Hindlimb muscle (tissue), 1 donor: ENCODE measurements at regions not wholly inside any gene's neighbourhood (a gene's known extent, or its start where the extent isn't known, plus 50 kb on each side); places are given as distances from the start of the nearest gene placed in this dataset.

Source experiments
- DNase-seq: peaks from one replicate; pipeline ENCODE4 v3.0.0-alpha.2; 2013

DNA sequence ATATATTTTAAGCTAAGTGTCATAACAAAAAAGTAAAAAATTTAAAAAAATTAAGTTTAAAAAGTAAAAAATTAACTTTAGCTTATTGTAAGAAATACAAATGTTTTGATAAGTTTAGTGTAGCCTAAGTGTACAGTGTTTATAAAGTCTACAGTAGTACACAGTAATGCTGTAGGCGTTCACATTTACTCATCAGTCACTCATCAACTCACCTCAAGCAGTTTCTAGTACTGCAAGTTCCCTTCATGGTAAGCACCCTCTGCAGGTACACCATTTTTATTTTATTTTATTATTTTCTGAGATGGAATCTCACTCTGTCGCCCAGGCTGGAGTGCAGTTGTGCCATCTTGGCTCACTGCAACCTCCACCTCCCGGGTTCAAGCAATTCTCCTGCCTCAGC, 316.0 kb downstream of the FGFR2 start:
- no peak for DNase-seq

DNA sequence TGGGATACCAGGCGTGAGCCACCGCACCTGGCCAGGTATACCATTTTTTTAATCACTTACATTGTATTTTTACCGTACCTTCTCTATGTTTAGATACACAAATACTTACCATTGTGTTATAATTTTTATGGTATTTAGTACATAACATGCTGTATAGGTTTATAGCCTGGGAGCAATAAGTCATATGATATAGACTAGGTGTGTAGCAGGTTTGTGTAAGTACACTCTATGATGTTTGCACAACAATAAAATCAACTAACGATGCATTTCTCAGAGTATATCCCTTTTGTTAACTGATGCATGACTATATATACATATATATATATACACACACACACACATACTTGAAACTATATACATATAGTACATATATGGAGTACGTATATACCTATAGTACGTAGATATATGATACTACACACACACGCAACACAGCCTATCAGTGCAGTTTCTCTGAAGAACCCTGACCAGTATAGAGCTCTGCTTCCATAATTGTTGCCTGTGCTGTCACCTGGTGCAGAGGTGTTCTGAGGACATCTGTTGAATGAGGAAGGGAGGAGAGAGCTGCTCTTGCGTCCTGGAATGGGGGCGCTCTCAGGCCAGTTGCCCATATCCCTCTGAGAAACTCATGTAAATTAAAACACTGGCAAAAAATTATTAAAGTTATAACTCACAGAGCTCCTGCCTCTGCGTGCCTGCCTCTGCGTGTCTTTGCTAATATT, 315.3 kb downstream of the FGFR2 start:
- no peak for DNase-seq

DNA sequence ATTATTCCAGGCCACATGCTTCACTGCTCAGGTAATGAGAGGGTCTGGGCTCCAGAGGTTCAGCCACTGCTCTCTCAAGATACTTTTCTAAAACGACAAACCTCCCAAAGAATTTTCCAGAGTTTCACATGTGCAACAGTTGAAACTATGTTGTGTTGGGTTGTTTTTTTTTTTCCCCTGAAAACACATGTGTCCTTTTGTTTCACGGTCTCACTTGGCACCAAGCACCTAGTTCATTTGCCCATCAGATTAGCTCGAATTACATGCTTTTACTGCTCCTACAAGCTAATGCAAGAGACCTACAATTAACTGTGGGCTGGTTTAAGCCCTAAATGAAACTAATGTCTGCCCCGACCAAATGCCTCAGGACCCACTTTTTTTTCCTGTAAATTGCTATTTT, 313.3 kb downstream of the FGFR2 start:
- no peak for DNase-seq

DNA sequence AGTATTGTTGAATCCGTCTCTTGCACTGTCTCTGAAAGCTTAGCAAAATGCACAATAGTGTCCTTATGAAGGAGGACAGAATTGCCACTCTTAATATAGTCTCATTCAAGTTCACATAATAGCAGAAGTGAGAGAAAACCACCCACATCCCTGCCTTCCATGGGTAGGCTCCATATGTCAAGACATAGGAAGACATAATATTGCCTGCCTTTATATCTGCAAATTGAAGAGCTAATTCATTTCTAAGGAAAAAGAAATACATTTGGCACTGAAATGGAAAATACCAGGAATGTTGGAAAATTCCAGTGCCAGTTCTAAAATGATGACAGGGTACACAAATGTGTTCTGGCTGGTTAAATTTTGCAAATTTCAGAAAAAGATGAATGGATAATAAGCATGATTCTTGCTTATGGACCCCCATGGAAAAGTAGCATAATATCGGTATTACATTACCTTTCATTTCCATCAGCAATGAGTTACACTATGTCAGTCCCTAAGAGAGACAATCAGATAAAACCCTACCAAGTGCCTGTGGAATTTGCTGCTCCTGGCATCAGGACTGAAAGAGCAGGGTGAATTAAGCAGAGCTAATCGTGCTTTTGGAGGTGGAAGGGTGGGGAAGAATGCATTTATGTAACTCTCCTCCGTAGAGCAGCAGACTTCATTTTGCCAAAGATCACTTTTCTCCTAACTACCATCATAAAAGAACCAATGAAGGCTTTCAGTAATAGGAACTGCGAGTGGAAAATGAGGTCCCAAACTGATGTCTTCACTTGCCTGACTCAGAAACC, 312.6 kb downstream of the FGFR2 start:
- no peak for DNase-seq

DNA sequence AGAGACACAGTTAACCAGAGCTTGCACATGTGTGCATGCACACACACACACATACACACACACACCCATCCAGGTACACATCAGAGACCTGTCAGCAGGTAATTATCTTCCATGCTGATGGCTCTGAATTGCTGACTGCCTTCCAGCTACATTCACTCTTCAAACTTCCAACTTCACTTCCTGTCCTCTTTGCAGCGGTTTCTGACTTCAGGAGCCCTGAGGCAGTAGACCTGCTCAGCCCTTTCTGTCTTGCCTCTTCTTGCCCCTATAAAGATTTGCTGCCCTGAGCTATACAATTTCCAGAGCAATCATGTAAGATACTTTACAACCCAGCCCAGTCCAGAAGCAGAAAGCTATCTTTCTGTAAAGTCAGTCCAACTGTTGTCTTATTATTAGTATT, 310.2 kb downstream of the FGFR2 start:
- DNase-seq = no peak

DNA sequence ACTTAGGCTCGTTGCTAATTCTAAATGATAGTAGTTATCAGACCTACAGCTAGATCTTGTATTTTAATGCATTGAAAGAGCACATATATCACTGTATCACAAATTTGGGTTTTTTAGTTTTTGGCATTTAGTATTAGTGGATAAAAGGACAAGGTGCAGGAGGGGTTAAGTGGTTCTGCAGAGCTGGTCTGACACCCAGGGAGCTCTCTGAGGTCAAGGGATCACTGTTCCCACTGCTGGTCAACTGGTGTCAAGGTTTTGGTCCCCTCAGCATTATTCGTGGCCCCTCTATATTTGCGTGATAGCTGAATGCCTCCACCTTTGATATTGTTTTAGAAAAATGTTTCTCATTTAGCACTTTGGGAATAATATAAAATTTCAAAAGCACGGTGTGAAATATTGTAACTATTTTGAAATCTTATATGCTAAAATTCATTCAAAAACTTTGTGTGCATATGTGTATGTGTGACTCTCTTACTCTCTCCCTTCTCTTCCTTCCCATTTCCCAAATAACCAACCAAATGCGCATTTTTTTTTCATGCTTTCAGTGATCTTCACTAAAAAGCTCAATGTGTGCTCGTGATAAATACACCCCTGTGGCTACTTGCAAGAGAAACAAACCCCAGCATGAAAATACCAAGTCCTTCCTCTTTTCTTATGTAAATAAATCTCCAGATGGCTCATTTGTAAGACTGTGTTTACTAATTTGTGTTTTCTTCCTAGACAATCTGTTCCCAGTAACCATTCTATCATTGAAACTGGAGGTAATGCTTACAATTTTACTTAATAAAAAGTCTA, 309.2 kb downstream of the FGFR2 start:
- DNase-seq = no peak

DNA sequence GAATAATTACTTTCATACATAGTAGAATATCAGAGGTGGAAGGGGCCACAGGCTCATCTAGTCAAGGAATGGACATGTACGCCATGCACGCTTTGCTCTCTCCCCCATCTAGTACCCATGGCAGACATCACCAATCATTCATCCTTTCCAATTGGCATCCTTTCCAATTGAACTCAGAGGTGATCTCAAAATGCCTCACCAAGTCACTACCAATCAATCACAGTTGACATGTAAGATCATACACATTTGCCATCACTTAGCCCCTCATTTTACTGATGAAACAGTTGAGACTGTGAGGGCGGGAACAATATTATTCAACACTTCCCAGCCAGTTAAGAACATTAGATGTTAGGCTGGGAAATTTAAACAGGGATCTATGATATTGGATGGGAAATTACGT, 308.4 kb downstream of the FGFR2 start:
- no peak for DNase-seq

DNA sequence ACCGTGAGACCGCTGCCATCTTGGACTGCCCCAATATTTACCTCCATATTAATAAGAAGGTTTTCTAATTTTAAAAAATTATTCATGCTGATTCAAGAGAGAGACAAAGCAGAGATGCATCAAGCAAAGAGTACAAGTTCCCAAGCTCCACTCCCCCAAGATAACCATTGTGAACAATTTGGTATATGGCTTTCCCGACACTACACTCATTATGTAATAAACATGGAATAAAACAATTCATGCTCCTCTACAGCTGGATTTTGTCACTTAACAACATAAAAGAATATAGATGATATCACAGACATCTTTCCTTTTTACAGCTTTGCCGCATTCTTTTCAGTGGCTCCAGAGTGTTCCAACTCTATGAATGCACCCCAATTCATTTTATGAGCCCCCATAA, 307.6 kb downstream of the FGFR2 start:
- DNase-seq = no peak

DNA sequence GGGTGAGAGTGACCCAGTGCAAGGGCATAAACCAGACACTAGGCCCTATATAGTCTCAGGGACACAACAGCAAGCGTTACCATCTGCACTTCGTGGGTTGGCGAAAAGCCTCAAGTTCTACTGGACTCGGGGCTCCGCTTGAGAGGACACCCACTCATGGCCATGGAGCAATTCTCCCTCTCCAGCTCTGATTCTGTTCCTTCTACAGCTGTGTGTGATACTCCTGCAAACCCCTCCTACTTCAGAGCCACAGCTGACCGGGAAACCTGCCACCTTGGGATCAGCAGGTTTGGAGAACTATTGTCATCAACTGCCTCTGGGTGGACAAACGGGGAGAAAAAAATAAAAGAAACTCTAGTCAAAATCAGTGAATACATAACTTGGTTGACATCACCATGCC, 306.9 kb downstream of the FGFR2 start:
- no peak for DNase-seq

DNA sequence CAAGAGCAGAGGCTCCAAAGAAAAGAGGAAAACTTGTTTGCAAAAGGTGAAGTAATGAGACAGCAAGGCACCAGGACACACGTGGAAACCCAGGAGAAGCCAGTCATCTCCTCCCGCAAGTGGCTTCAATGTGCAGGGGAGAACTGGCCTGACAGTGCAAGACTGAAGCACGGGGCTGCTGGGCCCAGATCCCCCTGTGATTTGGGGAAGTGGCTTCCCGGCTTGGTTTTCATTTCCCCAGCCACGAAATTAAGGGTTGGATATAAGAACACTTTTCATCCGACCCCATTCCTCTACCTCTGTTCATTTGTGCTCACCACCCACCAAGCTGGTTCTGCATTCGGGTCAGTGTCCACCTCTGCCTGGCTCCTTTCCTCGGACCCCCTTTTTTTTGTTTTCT, 306.4 kb downstream of the FGFR2 start:
- no peak for DNase-seq

DNA sequence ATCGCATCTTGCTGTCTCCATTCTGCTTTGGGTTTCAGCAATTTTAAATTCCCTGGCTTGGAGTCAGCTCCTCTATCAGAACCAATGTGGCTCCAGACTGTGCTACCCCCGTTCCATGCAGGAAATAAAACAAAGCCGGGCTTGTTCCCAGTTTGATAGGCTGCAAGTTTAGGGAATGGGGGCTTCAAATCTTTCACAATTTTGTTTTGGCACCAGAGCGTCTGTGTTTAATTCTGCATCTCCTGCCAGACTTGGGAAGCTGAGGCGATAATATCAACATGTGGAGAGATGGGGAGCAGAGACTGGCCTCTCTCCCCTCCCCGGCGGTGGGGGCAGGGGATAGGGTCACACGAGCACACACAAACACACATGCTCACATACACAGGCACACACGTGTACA, 305.9 kb downstream of the FGFR2 start:
- no peak for DNase-seq

DNA sequence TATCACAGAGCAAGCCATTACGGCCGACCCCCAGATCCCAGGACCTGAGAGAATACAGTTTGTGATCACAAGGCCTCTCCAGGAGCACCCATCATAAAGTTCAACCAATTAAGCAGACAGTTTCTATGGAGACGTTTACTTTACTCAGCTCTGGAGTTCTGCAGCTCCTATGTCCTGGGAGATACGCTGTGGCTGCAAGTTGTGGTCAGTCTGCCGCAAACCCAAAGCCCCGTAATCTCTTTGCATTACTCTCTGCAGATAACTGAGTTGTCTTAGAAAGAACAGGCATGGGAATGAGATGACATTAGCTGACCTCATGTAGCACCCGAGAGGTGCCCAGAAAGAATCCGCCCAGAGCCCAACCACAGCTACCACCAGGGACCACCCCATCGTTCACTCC, 305.1 kb downstream of the FGFR2 start:
- DNase-seq = no peak

DNA sequence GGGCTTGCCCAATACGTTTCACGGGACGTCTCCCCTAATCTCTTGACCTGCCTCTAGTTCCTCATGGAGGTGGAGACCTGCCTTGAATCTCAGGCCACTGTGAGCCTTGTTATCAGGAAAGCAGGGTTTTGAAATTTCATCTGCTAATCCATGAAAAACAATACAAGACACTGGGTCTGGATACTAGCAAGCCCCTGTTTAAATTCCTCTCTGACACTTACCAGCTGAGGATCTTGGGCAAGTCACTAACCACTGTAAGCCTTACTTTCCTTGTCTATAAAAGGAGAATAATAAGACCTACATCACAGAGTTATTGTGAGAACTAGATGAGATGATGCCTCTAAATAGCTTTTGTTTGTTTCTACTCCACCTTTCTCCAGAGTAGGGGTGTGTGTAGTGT, 303.6 kb downstream of the FGFR2 start:
- DNase-seq = no peak

DNA sequence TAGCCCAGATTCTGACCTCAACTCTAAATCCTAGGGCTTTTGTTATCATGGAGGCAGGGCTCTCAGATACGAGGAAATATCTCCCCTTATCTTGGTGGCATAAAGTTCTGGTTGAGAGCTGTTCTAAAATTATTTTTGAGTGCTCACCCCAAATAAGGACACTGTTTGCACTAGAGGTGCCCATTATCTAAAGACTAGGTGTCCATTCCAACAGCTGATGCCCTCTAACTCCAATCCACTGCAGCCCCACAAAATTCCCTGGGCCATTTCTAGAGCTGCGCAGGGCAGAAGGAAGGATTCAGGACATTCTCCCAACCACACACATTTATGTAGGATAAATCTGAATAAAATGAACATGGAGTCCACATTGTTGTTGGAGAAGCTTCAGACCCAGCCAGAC, 301.9 kb downstream of the FGFR2 start:
- DNase-seq = no peak

DNA sequence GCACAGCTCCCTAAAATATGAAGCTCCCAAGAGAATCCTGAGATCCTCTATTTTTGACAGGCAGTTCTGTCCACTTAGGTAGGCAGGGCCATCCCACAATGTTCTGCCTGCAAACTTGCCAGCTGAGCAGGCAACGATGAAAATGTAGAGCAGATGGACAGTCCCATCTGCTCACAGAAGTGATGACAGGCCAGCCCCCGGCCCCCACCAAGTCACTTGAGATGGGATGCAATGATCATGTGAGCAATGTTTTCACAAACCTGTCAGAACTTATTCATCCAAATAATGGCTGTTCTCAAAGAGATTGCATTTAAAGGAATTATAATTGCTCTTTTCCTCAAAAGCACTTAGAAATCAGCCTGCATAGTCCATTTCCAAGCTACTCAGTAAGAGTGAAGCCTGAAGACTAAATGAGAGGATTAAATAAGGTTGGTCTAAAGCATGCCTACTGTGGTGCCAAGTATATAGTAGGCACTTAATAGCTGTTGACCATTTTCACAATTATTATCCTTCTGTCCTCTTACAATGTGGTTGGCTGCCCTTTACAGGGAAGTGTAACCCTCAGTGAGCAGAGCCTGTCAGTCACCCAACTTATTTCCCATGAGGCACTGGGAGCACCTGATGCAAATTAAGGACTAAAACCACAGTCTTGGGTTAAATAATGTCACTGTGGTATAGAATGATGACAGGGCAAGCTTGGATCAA, 301.2 kb downstream of the FGFR2 start:
- no peak for DNase-seq

DNA sequence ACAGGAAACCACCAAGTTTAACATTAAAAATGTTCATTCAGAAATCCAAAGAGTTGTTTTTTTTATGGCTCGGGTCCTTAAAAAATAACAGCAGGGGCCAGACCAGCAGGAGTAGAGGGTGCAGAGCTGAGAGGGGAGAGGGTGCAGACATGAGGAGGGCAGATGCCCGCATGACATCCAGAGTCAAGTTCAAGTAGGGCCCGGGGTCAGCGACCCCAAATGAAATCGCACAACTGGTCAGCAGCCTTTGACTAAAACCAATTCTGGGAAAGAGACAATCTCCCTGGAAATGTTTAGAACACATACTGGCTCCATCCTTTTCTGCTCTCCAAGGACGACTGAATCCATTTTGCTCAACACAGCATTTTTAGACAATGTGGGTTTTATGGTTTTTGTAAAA, 297.5 kb downstream of the FGFR2 start:
- DNase-seq = no peak

DNA sequence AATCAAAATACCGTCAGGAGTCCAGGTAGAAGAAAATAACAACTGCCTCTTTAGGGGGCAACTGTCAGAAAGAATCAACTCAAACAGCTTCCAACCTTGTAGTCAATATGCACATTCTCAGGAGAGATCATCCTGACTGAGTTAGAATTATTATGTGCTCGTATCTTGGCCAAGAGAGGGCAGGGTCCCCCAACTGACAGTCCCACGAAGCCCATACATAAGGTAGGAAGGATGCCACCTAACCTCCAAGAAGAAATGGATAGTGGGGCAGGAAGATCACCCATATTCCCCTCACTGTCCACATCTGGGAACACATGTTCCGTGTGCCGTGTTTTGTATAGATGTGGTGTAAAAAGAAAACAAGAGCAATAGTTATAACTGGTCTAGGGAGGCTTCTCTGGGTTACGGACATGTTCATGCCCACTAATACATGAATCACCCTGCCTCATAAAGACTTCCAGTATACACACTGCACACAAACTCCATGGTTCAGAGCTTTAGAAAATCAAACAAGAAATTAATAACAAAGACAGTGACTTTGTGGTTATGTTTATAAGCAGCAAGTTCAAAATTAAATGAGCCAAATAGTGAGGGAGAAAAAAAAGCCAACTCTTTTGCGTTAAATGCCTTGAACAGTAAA, 295.6 kb downstream of the FGFR2 start:
- no peak for DNase-seq

DNA sequence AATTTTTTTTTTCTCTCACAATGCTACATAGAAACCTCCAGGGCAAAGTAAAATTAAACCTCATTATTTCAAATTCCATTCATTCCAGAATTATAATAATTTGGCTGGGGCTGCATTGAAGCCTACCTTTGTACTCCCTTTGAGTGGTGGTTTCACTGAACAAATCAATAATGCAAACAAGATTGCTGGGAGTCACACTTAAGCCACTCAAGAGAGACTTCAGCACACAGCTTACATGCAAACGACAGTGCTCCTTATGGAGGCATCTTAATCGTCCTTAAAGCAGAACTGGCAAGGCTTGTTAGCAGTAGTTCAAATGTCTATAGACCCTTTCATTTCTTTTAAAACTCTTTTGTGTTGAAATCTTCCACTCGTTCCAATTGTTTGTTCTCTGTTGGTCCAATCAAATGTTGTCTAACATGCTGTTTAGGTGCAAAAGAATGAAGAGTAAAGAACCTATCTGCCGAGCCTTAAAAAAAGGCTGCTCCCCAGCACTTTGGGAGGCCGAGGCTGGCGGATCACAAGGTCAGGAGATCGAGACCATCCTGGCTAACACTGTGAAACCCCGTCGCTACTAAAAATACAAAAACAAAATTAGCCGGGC, 294.9 kb downstream of the FGFR2 start:
- DNase-seq = no peak

DNA sequence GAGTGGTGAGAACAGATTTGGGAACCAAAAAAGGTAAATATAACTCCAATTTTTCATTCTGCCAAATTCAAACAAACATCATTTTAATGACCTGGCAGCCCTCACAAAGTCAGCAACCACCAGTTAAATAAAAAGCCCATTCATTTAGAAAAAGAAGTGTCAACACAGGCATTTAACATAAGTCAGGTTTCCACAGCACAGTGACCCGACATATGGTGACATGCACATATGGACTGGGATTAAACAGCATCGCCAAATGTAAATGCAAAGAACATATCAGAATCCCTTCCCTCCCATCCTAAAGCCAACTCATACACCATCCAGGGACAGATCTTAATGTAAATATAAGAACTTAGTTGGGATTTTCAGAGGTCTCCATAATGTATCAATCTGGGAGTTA, 293.2 kb downstream of the FGFR2 start:
- no peak for DNase-seq

DNA sequence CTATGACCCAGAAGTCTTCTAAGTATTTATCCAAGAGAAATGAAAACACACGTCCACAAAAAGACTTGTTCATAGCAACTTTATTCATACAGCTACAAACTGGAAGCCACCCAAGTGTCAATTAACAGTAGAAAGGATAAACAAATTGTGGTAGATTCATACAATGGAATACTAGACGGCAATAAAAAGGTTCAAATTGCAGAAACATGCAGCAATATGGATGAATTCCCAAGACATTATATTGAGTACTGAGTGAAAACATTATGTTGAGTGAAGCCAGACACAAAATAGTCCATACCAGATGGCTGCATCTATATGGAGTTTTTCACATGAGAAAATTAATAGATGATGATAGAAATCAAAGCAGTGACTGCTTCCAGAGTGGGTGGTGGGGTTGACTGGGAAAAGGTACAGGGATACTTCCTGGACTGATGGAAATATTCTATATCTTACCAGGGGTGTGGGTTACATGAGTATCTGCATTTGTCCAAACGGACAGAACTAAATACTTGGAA, 292.0 kb downstream of the FGFR2 start:
- DNase-seq = no peak

DNA sequence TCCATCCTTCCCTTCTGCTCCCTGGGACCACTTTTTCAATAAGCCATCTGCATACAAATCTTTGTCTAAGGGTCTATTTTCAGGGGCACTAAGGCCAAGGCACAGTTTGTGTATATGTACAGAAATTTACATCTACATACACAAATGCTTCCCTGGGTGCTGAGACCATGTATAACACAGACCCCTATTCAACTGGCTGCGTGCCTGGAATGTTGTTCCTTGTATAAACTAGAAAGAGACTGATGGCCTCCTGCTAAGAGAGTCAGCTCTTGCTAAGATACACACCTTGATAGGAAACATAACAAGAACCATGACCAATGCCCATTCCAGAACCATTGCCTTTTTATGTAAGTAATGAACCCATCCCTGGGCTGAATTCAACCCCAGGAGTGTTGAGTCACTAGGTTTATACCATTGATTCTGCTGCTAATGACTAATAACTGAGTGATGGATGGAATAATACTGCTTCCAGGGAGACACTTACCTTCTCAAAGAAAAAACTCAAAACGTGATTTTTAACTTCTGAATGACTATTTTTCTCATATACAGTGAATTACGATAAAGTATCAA, 290.7 kb downstream of the FGFR2 start:
- DNase-seq = no peak
